ENCODE measurements at regions not wholly inside any gene's neighbourhood (a gene's known extent, or its start where the extent isn't known, plus 50 kb on each side); places are given as distances from the start of the nearest gene placed in this dataset.

DNA sequence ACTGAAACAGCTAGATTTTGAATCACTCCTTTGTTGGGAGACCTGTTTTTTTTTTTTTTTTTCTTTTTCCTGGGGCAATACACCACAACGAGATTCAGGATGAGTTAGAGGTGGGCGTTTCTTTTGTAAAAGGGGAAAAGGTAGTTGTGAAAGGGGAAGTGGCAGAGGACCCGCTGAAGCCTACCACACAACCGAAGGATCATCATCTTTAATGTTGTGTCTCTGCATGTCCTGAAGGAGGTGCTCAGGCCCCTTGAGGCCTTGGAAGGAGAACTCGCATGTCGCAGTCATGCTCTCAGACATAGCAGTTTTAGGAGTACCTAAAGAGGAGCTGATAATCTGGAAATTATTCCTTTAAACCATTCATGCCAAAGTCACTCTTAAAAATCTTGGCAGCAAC is 137.9 kb upstream of the LRIG1 start:
- no peak for DNase-seq
- Histone ChIP-seq H3K36me3 (no peaks in the 10 kb centered on the region), H3K4me3 (no peak overlapping the region), H3K27me3 (no peaks in the 10 kb centered on the region), H3K9me3 (no peaks in the 10 kb centered on the region), H3K4me1 (no peaks in the 10 kb centered on the region), H3K27ac (no peak overlapping the region)
- no peak for ATAC-seq
- intact Hi-C loops (cut with DNase I; ENCODE audit: low total_unique reads): no loop called here
- TF ChIP-seq, protein P1, sequence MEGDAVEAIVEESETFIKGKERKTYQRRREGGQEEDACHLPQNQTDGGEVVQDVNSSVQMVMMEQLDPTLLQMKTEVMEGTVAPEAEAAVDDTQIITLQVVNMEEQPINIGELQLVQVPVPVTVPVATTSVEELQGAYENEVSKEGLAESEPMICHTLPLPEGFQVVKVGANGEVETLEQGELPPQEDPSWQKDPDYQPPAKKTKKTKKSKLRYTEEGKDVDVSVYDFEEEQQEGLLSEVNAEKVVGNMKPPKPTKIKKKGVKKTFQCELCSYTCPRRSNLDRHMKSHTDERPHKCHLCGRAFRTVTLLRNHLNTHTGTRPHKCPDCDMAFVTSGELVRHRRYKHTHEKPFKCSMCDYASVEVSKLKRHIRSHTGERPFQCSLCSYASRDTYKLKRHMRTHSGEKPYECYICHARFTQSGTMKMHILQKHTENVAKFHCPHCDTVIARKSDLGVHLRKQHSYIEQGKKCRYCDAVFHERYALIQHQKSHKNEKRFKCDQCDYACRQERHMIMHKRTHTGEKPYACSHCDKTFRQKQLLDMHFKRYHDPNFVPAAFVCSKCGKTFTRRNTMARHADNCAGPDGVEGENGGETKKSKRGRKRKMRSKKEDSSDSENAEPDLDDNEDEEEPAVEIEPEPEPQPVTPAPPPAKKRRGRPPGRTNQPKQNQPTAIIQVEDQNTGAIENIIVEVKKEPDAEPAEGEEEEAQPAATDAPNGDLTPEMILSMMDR (IDR thresholded peaks at IDR 0.05 in 4 of 5, conservative IDR thresholded peaks at IDR 0.05 in 1 of 5): no peak
- TF ChIP-seq POLR2A (IDR thresholded peaks at IDR 0.05): no peak
- in situ Hi-C loops (cut with MboI; ENCODE audit: low sequenced_read_pairs in 4 of 4): no loop called here

DNA sequence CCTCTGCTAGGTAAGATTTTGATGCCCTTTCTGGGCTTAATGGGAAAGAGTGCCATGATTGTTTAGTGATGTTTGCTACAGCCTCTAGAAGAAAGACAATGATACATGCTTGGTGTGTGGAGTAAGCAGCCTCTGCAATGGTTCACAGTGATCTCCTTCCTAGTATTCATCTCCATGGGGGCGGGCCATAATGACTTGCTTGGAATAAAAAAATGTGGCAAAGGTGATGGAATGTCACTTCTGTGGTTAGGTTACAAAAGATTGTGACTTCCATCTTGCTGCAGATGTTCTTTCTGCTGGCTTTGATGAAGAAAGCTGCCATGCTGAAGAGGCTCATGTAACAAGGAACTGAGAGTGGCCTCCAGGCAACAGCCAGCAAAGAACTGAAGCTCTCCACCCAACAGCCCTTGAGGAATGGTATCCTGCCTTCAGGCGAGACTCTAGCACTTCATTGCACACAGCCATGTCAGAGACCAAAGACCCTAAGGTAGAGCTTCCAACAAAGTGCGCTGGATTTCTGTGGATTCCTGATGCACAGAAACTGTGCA is 139.1 kb upstream of the LRIG1 start:
- H3K4me1 ChIP-seq: no peaks in the 10 kb centered on the region
- TF ChIP-seq, protein P1 (IDR thresholded peaks at IDR 0.05 in 4 of 5, conservative IDR thresholded peaks at IDR 0.05 in 1 of 5): no peak
- TF ChIP-seq POLR2A (IDR thresholded peaks at IDR 0.05): no peak
- in situ Hi-C loops (cut with MboI; ENCODE audit: low sequenced_read_pairs in 4 of 4) (no loop called here), intact Hi-C loops (cut with DNase I; ENCODE audit: low total_unique reads) (no loop called here)
- ATAC-seq: no peak
- no peaks in the 10 kb centered on the region for H3K36me3 ChIP-seq
- no peak overlapping the region for H3K27ac ChIP-seq
- H3K4me3 ChIP-seq: no peak overlapping the region
- H3K9me3 ChIP-seq: no peaks in the 10 kb centered on the region
- no peak for DNase-seq
- no peaks in the 10 kb centered on the region for H3K27me3 ChIP-seq

DNA sequence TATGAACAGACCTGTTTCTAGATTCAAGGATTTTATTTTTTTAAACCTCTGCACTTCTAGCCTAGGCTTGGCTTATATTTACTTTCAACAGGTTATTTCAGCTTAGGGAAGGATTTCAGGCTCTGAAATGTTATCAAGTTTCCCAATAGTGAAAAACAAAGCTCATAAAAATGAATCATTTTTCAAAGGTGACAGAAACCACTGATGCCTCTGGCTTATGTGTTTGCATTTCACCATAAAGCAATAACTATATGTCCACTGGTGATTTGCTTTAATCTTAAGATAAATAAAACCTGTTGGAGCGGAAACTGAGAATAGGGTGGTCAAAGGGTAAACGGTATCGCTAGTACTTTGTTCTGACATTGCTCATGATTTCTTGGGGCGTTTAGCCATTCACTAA is 141.2 kb upstream of the LRIG1 start:
- no peaks in the 10 kb centered on the region for H3K27me3 ChIP-seq
- intact Hi-C loops (cut with DNase I; ENCODE audit: low total_unique reads) (no loop called here), in situ Hi-C loops (cut with MboI; ENCODE audit: low sequenced_read_pairs in 4 of 4) (no loop called here)
- no peak for ATAC-seq
- no peaks in the 10 kb centered on the region for H3K36me3 ChIP-seq
- H3K4me1 ChIP-seq: no peaks in the 10 kb centered on the region
- H3K9me3 ChIP-seq: no peaks in the 10 kb centered on the region
- TF ChIP-seq POLR2A (IDR thresholded peaks at IDR 0.05): no peak
- TF ChIP-seq, protein P1 (IDR thresholded peaks at IDR 0.05 in 4 of 5, conservative IDR thresholded peaks at IDR 0.05 in 1 of 5): no peak
- no peak overlapping the region for H3K4me3 ChIP-seq
- no peak overlapping the region for H3K27ac ChIP-seq
- no peak for DNase-seq

DNA sequence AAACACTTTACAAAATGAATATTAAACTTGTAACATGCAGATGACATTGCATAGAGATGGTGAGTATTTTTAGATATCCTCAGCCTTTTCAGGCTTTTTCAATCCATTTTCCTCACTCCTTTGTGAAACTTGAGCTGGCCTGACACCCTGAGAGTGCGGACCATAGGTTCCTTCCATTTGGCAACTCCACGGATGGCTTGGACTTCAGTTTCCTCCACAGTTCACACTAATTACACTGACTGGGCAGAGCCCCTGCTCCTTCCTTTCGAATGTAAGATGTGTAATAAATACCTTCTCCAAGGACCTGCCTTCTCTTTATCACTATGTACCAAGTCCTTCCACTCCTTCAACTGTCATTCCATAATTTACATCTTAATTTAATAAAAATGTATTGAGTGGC is 141.7 kb upstream of the LRIG1 start:
- Histone ChIP-seq H3K27ac (no peak overlapping the region), H3K9me3 (no peaks in the 10 kb centered on the region), H3K27me3 (no peaks in the 10 kb centered on the region), H3K4me1 (no peaks in the 10 kb centered on the region), H3K36me3 (no peaks in the 10 kb centered on the region), H3K4me3 (no peak overlapping the region)
- ATAC-seq: no peak
- DNase-seq: no peak
- in situ Hi-C loops (cut with MboI; ENCODE audit: low sequenced_read_pairs in 4 of 4): no loop called here
- no peak for TF ChIP-seq POLR2A (IDR thresholded peaks at IDR 0.05)
- TF ChIP-seq, protein P1 (IDR thresholded peaks at IDR 0.05 in 4 of 5, conservative IDR thresholded peaks at IDR 0.05 in 1 of 5): no peak
- intact Hi-C loops (cut with DNase I; ENCODE audit: low total_unique reads): no loop called here

DNA sequence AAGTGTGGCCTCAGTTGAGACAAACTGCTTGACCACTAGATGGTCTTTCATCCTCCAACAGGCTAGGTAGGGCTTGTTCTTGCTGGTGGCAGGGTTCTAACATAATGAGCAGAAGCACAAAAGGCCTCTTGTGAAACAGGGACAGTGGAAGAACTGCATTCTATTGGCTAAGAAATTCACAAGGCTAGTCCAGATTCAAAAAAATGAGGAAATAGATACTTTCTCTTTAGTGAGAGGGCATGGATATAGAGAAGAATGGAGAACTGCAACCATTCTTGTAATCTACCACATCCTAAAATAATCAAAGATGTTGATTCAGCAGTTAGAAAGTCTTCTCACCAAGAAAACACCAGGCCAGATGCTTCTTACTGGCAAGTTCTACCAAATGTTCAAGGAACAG is 143.7 kb upstream of the LRIG1 start:
- intact Hi-C loops (cut with DNase I; ENCODE audit: low total_unique reads): no loop called here
- Histone ChIP-seq H3K27me3 (no peaks in the 10 kb centered on the region), H3K4me3 (no peak overlapping the region), H3K4me1 (no peaks in the 10 kb centered on the region), H3K36me3 (no peaks in the 10 kb centered on the region), H3K9me3 (no peaks in the 10 kb centered on the region), H3K27ac (no peak overlapping the region)
- in situ Hi-C loops (cut with MboI; ENCODE audit: low sequenced_read_pairs in 4 of 4): no loop called here
- DNase-seq (no peak), ATAC-seq (no peak)
- no peak for TF ChIP-seq POLR2A (IDR thresholded peaks at IDR 0.05)

Data from gastrocnemius medialis (tissue), 4 donors.